GM18951 (cell line): ENCODE measurements at regions not wholly inside any gene's neighbourhood (a gene's known extent, or its start where the extent isn't known, plus 50 kb on each side); places are given as distances from the start of the nearest gene placed in this dataset.

Source experiments
- POLR2A ChIP-seq: IDR thresholded peaks from 4 replicates; pipeline ENCODE4 v1.6.1; 2011; ENCODE audit warnings: mild to moderate bottlenecking; ENCODE audit not compliant: insufficient read length, insufficient read depth; ENCODE audit errors: extremely low read depth
- in situ Hi-C: fragments of 300-500 bp; cut with MboI; formaldehyde crosslinking; loops from one replicate; pipeline ENCODE4 v1.12.0; 2022; ENCODE audit warnings: low sequenced_read_pairs, mixed read lengths, inconsistent platforms; ENCODE audit not compliant: unreplicated experiment

DNA sequence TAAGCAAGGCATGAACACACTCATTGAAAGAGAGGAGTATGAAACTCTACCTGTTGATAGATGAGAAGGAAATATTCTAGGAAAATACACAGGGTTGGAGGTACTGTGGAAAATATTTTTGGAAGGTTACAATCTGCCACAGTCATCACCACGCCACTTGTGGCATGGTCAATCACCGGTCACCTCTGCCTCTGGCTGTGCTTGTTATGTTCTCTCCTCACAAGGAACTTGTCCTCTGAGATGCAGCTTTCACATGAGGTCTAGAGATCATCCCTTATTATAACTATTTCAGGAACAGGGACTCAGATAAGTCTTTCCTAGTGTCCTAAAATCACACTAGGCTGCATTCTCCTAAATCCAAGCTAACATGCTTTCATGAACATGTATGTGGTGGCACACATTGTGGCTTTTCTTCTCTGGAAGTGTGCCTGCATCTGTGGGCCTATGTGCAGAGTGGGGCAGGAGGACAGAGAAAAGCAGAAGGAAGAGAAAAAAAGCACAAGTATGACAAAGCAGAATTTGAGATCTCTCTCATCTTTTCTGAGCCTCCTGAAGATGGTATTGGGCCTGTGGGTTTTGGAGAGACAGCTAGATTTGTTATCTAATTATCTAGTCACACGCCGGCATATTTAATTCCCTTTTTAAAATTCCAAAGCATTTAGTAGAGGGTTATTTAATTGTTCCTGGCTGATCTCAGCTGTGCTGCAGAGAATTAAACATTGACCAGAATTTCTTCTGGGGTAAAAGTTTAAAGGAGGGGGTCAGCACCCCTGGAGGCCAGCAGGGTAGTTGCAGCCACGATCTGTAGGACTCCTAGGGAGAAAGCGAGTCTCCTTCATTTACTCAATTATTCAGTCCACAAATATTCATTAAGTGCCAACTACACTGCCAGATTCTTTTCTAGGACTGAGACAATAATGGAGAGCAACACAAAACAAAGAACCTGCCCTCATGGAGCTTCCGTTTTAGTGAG, 294.6 kb downstream of the RDH14 start:
- no peak for TF ChIP-seq POLR2A
- in situ Hi-C loops, result no loop called here

DNA sequence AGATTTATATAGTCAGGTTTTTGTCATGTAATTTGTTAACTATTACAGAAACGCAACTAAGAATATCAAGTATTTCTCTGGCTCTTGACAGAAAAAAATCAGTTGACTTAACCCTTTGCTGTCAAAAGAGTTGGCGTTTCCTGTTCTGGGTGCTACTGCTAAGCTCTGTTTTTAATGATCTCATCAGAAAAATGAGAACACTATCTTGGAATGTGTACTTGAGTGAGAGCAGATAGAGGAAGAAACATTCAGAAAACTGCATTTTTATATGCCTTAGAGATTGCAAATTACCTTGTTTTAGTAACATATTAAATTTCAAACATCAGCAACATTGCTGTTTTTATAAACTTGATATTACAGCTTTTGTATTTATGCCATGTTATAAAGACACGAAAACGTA, 297.9 kb downstream of the RDH14 start:
- in situ Hi-C loops, result no loop called here
- no peak for TF ChIP-seq POLR2A

DNA sequence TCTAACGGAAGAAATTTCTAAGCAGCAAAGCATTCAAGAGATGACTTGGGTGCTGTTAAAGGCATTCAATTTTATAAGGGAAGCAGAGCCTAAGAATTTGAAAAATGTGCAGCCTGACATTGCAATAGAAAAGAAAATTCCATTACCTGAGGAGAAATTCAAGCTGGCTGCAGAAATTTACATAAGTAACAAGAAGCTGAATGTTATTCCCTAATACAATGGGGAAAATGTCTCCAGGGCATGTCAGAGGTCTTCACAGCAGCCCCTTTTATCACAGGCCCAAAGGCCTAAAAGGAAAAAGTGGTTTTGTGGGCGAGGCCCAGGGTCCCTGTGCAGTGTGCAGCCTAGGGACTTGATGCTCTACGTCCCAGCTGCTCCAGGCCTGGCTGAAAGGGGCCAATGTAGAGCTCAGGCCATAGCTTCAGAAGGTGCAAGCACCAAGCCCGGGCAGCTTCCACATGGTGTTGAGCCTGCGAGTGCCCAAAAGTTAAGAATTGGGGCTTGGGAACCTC, 306.7 kb downstream of the RDH14 start:
- TF ChIP-seq POLR2A, result no peak
- in situ Hi-C loops, result no loop called here

DNA sequence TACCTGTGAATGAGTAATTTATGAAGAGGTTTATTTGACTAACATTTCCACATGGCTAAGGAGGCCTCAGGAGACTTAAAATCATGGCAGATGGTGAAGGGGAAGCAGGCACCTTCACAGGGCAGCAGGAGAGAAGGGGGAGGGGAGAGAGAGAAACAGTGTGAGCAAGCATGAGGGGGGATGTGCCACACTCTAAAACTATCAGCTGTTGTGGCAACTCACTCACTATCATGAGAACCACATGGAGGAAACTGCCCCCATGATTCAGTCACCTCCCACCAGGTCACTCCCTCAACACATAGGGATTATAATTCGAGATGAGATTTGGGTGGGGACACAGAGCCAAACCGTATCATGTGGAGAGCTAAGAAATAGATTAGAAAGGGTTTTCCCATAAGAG, 309.0 kb downstream of the RDH14 start:
- in situ Hi-C loops, result no loop called here
- TF ChIP-seq POLR2A, result no peak

DNA sequence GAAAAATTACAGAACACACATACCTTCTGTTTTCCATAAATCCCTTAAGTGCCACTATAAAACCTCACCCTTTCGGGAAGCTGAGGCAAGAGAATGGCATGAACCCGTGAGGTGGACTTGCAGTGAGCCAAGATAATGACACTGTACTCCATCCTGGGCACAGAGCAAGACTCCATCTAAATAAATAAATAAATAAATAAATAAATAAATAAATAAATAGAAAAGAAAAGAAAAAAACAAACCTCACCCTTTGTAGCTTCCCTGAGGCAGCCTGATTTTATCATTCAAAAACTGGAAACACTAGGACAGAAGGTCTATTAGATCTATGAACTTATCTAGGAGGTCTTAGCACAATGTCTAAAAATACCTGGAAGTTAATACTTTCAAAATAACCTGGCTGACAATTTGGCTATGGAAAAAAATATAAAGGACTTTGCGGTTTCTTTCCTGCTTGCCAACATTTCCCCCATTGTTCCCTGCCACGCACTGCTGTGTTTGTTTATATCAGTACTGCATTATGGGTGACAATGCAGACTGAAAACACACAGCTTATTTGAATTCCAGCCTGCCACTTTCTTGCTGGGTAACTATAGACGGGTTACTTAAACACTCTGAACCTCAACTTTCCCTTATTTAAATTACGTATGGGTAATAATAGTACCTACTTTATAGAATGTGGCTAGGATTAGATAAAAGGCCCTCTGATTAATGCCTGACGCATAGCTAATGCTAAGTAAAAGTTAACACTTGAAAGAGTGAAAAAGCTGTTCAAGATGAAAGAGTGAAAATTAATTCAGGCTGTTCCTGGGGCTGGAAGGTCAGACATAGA, 313.0 kb downstream of the RDH14 start:
- no peak for TF ChIP-seq POLR2A
- in situ Hi-C loops, result no loop called here

DNA sequence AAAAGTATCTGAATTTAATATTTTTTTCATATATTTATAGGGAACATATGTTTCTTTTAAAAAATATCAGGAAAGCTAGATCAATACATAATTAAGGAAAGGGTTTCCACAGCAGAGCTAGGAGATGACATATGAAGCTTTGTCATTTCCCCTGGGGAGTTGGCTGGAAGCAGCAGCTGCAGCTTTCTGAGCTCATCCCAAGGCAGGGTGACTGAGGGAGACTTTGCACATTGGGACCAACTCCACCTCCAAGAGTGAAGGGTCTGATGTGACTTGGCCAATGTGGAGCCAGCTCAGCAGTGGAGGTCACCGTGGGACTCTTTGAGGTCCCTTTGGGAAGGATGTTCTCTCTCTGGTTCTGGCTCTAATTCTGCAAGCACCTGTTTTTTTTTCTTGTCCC, 315.1 kb downstream of the RDH14 start:
- in situ Hi-C loops, result no loop called here
- TF ChIP-seq POLR2A, result no peak

DNA sequence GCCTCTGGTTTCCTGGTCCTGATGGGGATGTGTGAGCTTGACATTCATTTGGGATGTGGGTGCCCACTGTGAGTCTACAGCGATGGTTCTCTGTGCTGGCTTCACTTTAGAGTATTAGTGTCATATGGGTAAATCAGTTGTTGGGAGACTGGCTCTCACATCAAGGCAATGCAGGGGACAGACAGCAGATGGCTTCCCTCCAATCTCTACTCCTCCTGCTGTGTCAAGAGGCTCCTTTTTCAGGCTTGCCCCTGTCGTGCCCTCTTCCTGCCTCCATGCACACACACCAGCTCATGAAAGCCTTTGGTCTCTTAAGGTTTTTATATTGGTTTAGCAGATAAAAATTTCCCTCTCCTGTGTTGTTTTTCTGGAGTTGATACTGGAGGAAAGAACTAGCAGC, 315.6 kb downstream of the RDH14 start:
- no peak for TF ChIP-seq POLR2A
- in situ Hi-C loops, result no loop called here

DNA sequence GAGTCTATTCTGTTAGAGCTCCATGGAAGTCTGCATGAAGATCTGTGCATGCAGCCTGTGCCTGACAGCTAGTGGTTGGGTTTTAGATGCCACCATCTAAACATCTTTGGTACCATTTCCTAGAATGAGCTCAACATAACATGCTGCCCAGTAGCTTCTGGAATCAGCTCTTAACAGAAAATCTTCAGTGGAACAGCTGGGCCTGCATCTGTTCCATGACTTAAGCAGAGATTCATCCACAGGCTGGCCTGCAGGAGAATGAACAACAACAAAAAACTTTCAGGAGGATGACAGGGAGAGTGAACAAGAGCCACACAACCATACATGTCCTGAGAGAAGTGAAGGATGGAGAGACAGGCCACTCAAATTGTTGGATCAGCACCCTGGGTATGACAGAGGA, 316.6 kb downstream of the RDH14 start:
- in situ Hi-C loops, result no loop called here
- TF ChIP-seq POLR2A, result no peak

DNA sequence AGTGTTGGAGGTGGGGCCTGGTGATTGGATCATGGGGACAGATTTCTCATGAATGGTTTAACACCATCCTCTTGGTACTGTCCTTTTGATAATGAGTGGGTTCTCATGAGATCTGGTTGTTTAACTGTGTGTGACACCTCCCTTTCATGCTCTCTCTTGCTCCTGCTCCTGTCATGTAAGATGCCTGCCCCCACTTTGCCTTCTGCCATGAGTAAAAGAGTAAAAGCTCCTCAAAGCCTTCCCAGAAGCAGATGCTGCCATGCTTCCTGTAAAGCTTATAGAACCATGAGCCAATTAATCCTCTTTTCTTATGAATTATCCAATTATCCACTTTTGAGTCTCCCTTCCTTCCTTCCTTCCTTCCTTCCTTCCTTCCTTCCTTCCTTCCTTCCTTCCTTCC, 317.7 kb downstream of the RDH14 start:
- no peak for TF ChIP-seq POLR2A
- in situ Hi-C loops, result no loop called here

DNA sequence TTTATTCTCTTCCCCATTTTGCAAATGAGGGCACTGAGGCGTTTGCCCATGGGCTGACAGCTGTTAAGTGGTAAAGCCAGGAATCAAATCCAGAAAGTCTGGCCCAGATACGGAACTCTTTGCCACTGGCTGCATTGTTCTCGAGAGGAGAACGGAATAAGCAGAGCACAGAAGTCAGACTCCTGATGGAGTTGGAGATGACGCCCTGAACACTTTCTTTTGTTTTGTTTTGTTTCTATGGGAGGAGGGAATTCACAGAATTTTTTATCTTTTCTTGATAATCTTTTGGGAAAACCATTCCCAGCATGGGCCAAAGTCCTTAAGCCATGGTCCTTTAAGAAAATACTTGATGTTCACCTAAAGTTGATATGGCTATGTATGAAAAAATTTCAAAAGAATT, 322.2 kb downstream of the RDH14 start:
- in situ Hi-C loops, result no loop called here
- TF ChIP-seq POLR2A, result no peak

DNA sequence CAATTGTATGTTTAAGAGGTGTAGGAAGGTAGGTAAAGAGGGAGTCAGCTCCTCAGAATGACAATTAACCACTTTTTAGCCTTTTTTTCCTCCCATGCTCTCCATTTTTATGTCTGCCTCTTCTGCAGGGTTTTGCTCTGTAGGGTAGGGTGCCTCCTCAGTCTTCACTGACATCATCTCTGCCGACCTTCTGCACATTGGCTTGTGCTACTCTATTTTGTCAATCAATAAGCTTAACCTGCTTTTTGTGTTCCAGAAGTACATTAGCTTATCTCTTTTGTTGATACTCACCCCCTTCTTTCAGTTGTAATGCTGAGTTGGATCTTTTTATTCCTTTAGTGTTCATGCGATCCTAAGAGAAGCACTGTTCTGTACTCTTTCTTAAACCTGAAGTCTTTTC, 323.2 kb downstream of the RDH14 start:
- no peak for TF ChIP-seq POLR2A
- in situ Hi-C loops, result no loop called here

DNA sequence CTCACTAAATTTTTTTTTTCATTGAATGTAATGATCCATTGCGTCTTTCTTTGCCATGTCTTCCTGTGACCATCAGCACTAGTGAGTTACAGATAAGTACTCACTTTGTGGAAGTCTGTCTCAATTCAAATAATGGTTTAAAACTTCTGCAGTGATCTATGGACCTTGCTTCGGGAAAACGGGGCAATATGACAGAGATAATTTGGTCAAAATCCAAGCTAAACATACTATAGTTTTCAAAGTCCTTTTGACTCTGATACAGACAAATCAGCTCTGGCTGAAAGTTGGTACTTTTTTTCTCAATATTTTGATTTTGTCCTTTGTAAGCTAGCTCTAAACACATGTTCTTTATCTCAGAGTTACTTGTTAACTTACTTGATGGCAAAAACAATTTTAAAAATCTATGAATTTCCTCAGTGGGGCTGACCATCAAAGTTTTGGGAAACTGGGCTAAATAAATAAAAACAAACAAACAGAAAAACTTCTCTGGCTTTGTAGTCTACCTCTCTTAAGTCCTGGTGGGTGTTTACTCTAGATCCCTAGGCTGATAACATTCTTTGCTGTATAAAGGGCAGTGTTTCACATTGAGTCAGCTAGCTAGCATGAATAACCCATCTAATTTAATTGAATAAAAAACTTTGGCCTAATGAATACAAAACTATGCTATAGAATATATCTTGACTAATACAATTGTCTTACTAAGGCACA, 327.6 kb downstream of the RDH14 start:
- in situ Hi-C loops, result no loop called here

DNA sequence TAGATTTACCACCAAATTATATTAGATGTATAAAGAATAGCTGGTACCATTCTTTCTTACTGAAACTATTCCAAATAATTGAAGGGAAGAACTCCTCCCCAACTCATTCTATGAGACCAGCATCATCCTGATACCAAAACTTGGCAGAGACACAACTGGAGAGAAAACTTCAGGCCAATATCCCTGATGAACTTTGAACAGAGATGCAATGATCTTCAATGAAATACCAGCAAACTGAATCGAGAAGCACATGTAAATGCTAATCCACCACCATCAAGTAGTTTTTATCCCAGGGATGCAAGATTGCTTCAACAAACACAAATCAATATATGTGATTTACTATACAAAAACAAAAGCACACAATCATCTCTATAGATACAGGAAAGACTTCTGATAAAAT, 329.8 kb downstream of the RDH14 start:
- in situ Hi-C loops, result no loop called here
- TF ChIP-seq POLR2A, result no peak

More for the DNA sequence above, 327.6 kb downstream of the RDH14 start:
- TF ChIP-seq POLR2A, result no peak
